CD14-positive monocyte (primary cell): ENCODE measurements at regions not wholly inside any gene's neighbourhood (a gene's known extent, or its start where the extent isn't known, plus 50 kb on each side); places are given as distances from the start of the nearest gene placed in this dataset.

Experiments used
- DNase-seq, 3 donors: peaks; one replicate each; pipeline ENCODE4 v3.0.0-alpha.2; 2011 to 2022
- H2AFZ ChIP-seq: 2 replicates; pipeline ENCODE4 v1.6.0; 2012; ENCODE audit warnings: mild to moderate bottlenecking, low read depth, low read length, inconsistent platforms; ENCODE audit not compliant: insufficient read depth, poor library complexity, severe bottlenecking
- H3K27ac ChIP-seq, 2 donors: 1 replicate in 1 of 2; 2 replicates in 1 of 2; pipeline ENCODE4 v1.5.1; 2012 to 2013; ENCODE audit warnings: low read length in 2 of 2, control low read depth in 1 of 2, inconsistent platforms in 1 of 2, low read depth in 1 of 2, mild to moderate bottlenecking in 1 of 2
- H3K27me3 ChIP-seq, 2 donors: one replicate each; pipeline versions ENCODE4 v1.6.0 to v1.6.1; 2011 to 2013; ENCODE audit warnings: low read length in 2 of 2; ENCODE audit not compliant: control insufficient read depth in 2 of 2, insufficient read depth in 2 of 2
- H3K36me3 ChIP-seq, 2 donors: replicated peaks in 1 of 2; 1 replicate in 1 of 2; 2 replicates in 1 of 2; pipeline versions ENCODE4 v1.5.1 to v1.6.1; 2012 to 2013; ENCODE audit warnings: low read length in 2 of 2, control low read depth in 1 of 2, inconsistent platforms in 1 of 2, mild to moderate bottlenecking in 1 of 2; ENCODE audit not compliant: insufficient read depth in 2 of 2, control insufficient read depth in 1 of 2
- H3K4me1 ChIP-seq, 2 donors: 1 replicate in 1 of 2; 2 replicates in 1 of 2; pipeline versions ENCODE4 v1.5.1 to v1.6.1; 2012 to 2013; ENCODE audit warnings: low read length in 2 of 2, control low read depth in 1 of 2, inconsistent platforms in 1 of 2, mild to moderate bottlenecking in 1 of 2, moderate library complexity in 1 of 2; ENCODE audit not compliant: insufficient read depth in 2 of 2, control insufficient read depth in 1 of 2
- H3K4me2 ChIP-seq: replicated peaks from 2 replicates; pipeline ENCODE3; 2012; ENCODE audit warnings: low read length, moderate library complexity, mild to moderate bottlenecking; ENCODE audit not compliant: poor library complexity, severe bottlenecking; ENCODE audit errors: extremely low read depth
- H3K4me3 ChIP-seq, 3 experiments: fragments of 200-600 bp in 1 of 3; sonication (generic) in 1 of 3; replicated peaks in 1 of 3; 1 replicate in 2 of 3; 2 replicates in 1 of 3; pipeline ENCODE4 v1.5.1; 2011 to 2013; ENCODE audit warnings: low read length in 3 of 3, mild to moderate bottlenecking in 3 of 3, control low read depth in 2 of 3, low read depth in 2 of 3, inconsistent platforms in 1 of 3, moderate library complexity in 1 of 3
- H3K79me2 ChIP-seq: 2 replicates; pipeline ENCODE4 v1.6.0; 2012; ENCODE audit warnings: mild to moderate bottlenecking, control low read depth, inconsistent platforms, low read length, moderate library complexity; ENCODE audit not compliant: insufficient read depth
- H3K9ac ChIP-seq: 2 replicates; pipeline ENCODE4 v1.6.0; 2017; ENCODE audit warnings: low read length, mild to moderate bottlenecking; ENCODE audit not compliant: insufficient read depth, poor library complexity, severe bottlenecking
- H3K9me3 ChIP-seq, 2 donors: replicated peaks in 1 of 2; 1 replicate in 1 of 2; 2 replicates in 1 of 2; pipeline versions ENCODE4 v1.5.1 to v1.6.1; 2012 to 2013; ENCODE audit warnings: low read length in 2 of 2, control low read depth in 1 of 2; ENCODE audit not compliant: control insufficient read depth in 1 of 2, insufficient read depth in 1 of 2
- H4K20me1 ChIP-seq: 2 replicates; pipeline ENCODE4 v1.6.0; 2012; ENCODE audit warnings: mild to moderate bottlenecking, low read length, control low read depth, moderate library complexity; ENCODE audit not compliant: insufficient read depth
- H3K27ac Mint-ChIP-seq, 7 donors: one replicate each; pipeline ENCODE4 v1.8.0; 2020; ENCODE audit warnings: mild to moderate bottlenecking in 7 of 7, mixed read lengths in 7 of 7, moderate library complexity in 6 of 7, inconsistent platforms in 2 of 7
- H3K27me3 Mint-ChIP-seq, 3 donors: one replicate each; pipeline ENCODE4 v1.8.0; 2021 to 2022; ENCODE audit warnings: low read depth in 3 of 3, mild to moderate bottlenecking in 3 of 3, mixed read lengths in 3 of 3, moderate library complexity in 3 of 3, inconsistent platforms in 1 of 3
- H3K36me3 Mint-ChIP-seq, 2 donors: one replicate each; pipeline ENCODE4 v1.8.0; 2020; ENCODE audit warnings: mixed read lengths in 2 of 2, inconsistent platforms in 1 of 2, mild to moderate bottlenecking in 1 of 2
- H3K4me1 Mint-ChIP-seq: one replicate; pipeline ENCODE4 v1.8.0; 2020; ENCODE audit warnings: mild to moderate bottlenecking, mixed read lengths
- H3K4me3 Mint-ChIP-seq, 2 donors: one replicate each; pipeline ENCODE4 v1.8.0; 2020; ENCODE audit warnings: mild to moderate bottlenecking in 2 of 2, mixed read lengths in 2 of 2, moderate library complexity in 1 of 2
- H3K9me3 Mint-ChIP-seq, 7 donors: one replicate each; pipeline ENCODE4 v1.8.0; 2020 to 2022; ENCODE audit warnings: mixed read lengths in 7 of 7, mild to moderate bottlenecking in 6 of 7, moderate library complexity in 6 of 7, inconsistent platforms in 2 of 7
- CTCF ChIP-seq: fragments of 200-600 bp; IDR thresholded peaks from one replicate; pipeline ENCODE4 v1.8.0; 2022; ENCODE audit warnings: antibody characterized with exemption, mild to moderate bottlenecking
- WGBS: methylation state at CpG from one replicate; pipeline ENCODE4 v1.1.5; 2013; ENCODE audit warnings: missing lambda C conversion rate; ENCODE audit not compliant: insufficient coverage; 5-methylcytosine and 5-hydroxymethylcytosine counted together
- intact Hi-C, 2 donors: fragments of 100-400 bp; cut with micrococcal nuclease; formaldehyde crosslinking; loops; one replicate each; pipeline versions ENCODE4 v1.15.0 to v1.15.1; 2023

GRCh38 chr6:164871783-164872182 is 437.6 kb downstream of the C6orf118 start:
- Histone ChIP-seq H3K27me3 (no peaks in the 10 kb centered on the region), H3K36me3 (no peaks in the 10 kb centered on the region), H3K27ac (no peak overlapping the region), H3K9me3 (peaks cover 5 to 11% of the 10 kb centered on the region in 2 donors), H3K4me1 (no peaks in the 10 kb centered on the region), H3K79me2 (no peaks in the 10 kb centered on the region), H2AFZ (no peak overlapping the region), H4K20me1 (no peaks in the 10 kb centered on the region), H3K9ac (no peak overlapping the region), H3K4me2 (no peak overlapping the region), H3K4me3 (no peak overlapping the region)
- Mint-ChIP-seq H3K27ac (no peak overlapping the region), H3K27me3 (peaks cover 0 to 1% (median 0%) of the 10 kb centered on the region in 3 donors), H3K36me3 (no peaks in the 10 kb centered on the region), H3K4me3 (no peak overlapping the region), H3K4me1 (no peaks in the 10 kb centered on the region), H3K9me3 (peaks cover 0 to 14% (median 6%) of the 10 kb centered on the region in 7 donors)
- WGBS, result no CpG with 5 or more reads among the region's 2 CpGs
- no peak for TF ChIP-seq CTCF
- DNase-seq, result no peak
- intact Hi-C loops, result no loop called here

GRCh38 chr6:164870164-164870563 is 439.2 kb downstream of the C6orf118 start:
- H3K27me3 ChIP-seq, result no peaks in the 10 kb centered on the region
- H2AFZ ChIP-seq, result no peak overlapping the region
- no peak overlapping the region for H3K4me3 ChIP-seq
- Mint-ChIP-seq H3K4me1 (no peaks in the 10 kb centered on the region), H3K9me3 (peaks cover 0 to 11% (median 6%) of the 10 kb centered on the region in 7 donors), H3K27me3 (peaks cover 0 to 1% (median 0%) of the 10 kb centered on the region in 3 donors), H3K36me3 (no peaks in the 10 kb centered on the region), H3K27ac (no peak overlapping the region), H3K4me3 (no peak overlapping the region)
- H3K79me2 ChIP-seq, result no peaks in the 10 kb centered on the region
- H3K4me2 ChIP-seq, result no peak overlapping the region
- no peaks in the 10 kb centered on the region for H3K36me3 ChIP-seq
- no peaks in the 10 kb centered on the region for H3K4me1 ChIP-seq
- H3K27ac ChIP-seq, result no peak overlapping the region
- H4K20me1 ChIP-seq, result no peaks in the 10 kb centered on the region
- no peak for DNase-seq
- TF ChIP-seq CTCF, result no peak
- intact Hi-C loops, result no loop called here
- peaks cover 6 to 8% of the 10 kb centered on the region in 2 donors for H3K9me3 ChIP-seq
- no CpG with 5 or more reads among the region's 2 CpGs for WGBS
- no peak overlapping the region for H3K9ac ChIP-seq
